OCI-LY7 (cell line): ENCODE measurements at regions not wholly inside any gene's neighbourhood (a gene's known extent, or its start where the extent isn't known, plus 50 kb on each side); places are given as distances from the start of the nearest gene placed in this dataset.

ENCODE experiments used
- CTCF ChIP-seq: fragments of 200-600 bp; sonication (generic); conservative IDR thresholded peaks from 2 replicates; pipeline ENCODE4 v1.5.1; 2014; ENCODE audit warnings: mild to moderate bottlenecking, antibody characterized with exemption, low read length, moderate library complexity, mixed read lengths
- EZH2phosphoT487 ChIP-seq: fragments of 200-600 bp; sonication (generic); IDR thresholded peaks from 2 replicates; pipeline ENCODE4 v1.6.1; 2018; ENCODE audit warnings: low read depth, borderline replicate concordance, mild to moderate bottlenecking, mixed run types, antibody characterized with exemption, low read length, moderate library complexity, mixed read lengths

DNA sequence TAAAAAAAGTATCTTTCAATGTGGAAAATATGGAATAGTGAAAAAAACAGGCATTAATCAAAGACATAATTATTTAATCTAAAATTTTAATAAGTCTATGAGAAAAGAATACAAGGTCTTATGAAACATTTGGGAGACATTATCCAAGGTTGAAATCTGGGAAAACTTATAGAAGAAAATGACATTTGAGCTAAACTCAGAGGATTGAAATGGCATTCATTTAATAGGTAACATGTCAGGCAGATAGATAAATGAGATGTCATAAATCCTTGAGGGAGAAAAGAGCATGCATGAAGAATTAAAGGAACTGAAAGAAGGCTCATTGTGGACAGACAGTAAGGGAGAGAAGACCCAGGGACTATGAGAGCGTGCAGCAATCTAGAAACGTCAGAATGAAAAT lies 284.4 kb downstream of the PRR16 start:
- no peak for TF ChIP-seq CTCF
- TF ChIP-seq EZH2phosphoT487 = no peak
